ENCODE measurements at regions not wholly inside any gene's neighbourhood (a gene's known extent, or its start where the extent isn't known, plus 50 kb on each side); places are given as distances from the start of the nearest gene placed in this dataset.

DNA sequence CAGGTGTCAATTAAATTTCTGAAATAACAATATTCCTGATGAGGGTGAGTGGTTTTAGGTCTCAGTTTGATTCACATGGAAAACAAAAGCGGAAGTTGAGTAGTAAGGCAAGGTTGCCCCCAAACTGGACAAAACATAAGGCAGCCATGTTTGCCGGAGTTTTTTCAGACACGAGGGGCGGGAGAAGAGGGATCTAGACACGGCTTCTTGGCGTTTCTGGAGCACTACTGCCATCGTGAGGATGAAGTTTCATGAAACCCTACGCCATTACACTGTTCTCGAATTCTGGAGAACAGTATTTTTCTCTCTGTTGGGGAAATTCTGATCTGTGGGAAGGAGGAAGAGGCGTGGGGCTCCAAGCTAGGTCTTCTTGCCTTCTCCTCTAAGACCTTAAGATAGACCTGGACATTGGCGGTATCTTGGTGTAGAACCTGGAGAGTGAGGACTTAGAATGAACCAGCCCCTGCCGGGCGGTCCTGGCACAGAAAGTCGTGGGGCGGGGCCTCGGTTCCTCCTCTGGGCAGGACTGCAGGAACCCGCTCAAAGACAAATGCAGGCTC lies 160.3 kb downstream of the OR13H1 start:
- DNase-seq = peak; percentile 91

DNA sequence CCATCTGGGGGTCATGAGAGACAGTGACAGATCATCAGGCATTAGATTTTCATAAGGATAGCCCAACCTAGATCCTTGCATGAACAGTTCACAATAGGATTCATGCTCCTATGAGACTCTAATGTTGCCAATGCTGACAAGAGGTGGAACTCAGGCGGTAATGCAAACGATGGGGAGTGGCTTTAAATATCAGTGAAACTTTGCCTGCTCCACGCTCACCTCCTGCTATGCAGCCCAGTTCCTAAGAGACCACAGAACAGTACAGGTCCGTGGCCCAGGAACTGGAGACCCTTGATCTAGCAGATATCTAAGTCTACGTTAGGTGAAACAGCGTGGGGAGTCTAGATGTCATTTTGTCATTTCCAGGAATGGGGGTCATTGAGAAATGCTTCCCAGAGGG lies 165.7 kb downstream of the OR13H1 start:
- no peak for DNase-seq

DNA sequence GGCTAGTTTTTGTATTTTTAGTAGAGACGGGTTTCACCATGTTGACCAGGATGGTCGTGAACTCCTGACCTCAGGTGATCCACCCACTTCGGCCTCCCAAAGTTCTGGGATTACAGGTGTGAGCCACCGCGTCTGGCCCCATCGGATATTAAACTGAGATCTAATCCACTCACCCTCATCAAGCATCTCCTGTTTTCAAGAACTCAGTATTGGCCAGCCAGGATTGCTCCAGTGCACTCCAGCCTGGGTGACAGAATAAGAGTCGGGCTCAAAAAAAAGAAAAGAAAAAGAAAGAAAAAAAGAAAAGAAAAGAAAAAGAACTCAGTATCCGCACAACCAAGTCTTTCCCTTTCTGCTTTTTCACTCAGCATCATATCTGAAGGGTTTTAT lies 167.6 kb downstream of the OR13H1 start:
- no peak for DNase-seq

DNA sequence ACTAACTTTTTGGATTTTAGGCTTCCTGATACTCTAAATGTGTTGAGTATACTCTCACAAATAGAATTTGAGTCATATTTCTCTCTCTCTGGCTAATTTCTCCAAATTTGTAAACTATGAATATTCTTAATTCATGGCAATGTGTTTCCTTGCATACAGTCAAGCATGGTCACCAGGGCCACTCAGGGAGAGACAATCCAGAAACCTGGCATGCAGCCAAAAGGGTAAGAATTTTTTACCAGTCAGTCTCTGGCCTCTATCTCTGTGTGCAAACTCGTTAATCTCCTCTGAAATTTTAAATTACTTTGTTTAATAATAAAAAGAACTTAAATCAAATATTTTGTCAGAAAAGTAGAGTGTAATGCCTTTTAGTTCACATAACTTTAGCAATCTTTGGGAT lies 179.8 kb downstream of the OR13H1 start:
- peak; percentile 38 for DNase-seq

DNA sequence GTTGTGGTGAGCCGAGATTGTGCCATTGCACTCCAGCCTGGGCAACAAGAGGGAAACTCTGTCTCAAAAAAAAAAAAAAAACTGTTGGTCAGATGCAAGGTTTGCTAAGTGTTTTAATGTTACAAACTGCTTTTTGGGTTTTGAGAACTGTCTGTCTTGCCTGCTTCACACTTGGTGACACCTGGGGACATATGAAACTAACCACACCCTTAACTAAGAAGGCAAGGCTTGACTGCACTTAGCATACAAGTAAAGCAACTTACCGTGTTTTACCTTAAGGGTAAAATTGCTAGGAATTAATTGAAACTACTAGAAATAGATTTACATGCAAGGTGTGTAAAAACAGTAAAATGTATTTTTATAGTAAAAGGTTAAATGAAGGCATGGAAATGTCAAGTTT lies 180.4 kb downstream of the OR13H1 start:
- DNase-seq = peak; percentile 57

GRCh38 chrX:131725001-131725654 lies 181.3 kb downstream of the OR13H1 start:
- peak; percentile 72 for DNase-seq

DNA sequence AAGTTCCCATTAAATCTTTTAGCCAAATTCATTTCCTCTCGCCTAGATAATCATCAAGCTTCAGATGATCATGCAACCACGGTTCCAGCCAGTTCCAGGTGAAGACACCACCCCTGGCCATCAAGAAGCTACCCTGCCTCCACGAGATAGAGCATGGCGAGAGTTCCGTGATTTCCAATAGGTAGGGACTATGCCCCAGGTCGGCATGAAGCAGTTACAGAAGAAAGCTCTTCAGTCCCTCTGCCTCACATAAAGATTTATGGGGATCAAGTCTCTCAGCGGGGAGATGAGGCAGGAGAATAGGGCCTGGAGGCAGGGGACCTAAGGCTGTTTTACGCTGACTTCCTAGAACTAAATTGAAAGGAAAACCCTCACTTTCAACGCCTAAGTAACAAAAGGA lies 183.9 kb downstream of the OR13H1 start:
- no peak for DNase-seq

DNA sequence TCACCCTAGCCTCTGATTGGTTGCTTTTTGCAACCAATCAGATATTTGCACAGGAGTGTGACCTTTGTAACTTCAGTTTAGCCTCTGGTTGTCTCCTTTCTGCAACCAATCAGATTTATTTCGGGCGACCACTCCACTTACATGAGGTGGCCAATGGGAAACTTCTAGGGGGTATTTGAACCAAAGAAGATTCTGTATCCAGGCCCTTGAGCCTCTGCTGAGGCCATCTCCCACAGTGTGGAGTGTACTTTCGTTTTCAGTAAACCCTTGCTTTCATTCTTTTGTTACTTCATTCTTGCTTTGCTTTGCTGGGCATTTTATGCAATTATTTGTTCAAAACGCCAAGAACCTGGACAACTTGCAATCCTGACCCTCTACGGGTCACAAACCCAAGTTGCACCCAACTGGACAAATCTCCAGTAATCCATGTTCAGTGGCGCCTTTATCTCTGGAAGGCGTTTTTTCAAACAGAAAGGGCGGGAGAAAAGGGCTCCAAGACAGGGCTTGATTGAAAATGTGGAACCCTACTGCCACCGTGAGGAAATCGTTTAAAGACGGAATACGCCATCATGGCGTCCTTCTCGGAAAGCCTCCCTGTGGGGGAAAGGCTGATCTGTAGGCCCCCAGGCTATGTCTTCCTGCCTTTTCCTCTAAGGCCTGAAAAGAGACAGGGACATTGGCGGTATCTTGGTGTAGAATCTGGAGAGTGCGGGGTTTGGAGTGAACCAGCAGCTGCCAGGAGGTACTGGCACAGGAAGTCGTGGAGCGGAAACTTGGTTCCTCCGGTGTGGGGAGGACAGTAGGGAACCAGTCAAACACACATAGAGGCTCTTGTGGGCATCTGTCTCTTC lies 184.6 kb downstream of the OR13H1 start:
- DNase-seq = peak; percentile 86

GRCh38 chrX:131729295-131729694 lies 185.4 kb downstream of the OR13H1 start:
- no peak for DNase-seq

DNA sequence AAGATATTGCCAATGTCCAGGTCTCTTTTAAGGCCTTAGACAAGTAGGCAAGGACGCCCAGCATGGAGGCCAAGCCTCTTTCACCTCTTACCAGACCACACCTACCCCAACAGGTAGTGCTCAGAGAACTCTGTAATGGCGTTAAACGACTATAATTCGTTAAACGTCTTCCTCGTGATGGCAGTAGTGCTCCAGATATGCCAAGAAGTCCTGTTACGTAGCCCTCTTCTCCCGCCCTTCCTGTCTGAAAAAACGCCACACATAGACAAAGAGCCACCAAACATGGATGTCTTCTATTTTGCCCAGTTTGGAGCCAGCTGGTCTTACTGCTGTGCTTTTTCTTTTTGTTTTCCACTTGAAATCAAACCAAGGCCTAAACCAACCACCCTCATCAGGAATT lies 190.7 kb downstream of the OR13H1 start:
- peak; percentile 96 for DNase-seq

DNA sequence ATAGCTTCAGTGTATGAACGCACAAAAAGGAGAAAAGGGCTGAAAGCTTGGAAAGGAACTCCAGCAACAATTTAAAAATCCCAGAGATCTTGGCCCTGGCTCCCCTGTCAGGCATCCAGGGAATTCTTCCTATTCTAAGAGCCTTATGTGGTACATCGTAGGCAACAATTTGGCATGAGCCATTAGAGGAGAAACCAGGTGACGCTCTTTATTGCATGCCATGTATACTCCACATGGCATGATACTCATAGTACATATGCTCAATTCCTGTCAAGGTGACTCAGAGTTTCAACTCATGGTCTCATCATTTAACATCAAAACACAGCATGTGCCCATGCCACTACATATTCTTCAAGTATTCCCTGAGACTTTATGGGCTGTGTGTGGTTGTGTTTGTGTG lies 191.3 kb downstream of the OR13H1 start:
- peak; percentile 24 for DNase-seq

DNA sequence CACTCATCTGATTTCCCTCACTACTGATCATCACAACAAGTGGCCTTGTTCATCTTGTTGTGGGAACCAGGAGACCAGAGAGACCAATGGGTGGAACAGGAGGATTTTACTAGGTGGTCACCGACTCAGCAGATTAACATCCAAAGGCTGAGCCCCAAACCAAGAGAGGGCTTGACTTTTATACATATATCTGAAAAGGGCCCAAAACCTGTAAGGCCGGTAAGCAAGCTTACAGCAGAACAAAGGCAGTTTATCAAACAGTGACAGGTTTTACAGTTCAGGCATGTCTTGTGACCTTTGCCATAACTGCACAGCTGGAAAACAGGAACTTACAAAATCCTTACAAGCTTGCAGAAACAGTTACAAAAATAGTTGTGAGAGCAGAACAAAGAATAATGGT lies 195.9 kb downstream of the OR13H1 start:
- no peak for DNase-seq

- no peak for DNase-seq
Measured at GRCh38 chrX:131741103-131741581, 197.3 kb downstream of the OR13H1 start.

- peak; percentile 47 for DNase-seq
Measured at GRCh38 chrX:131745942-131746489, 202.1 kb downstream of the OR13H1 start.

GRCh38 chrX:131746491-131746968 lies 202.7 kb downstream of the OR13H1 start:
- peak; percentile 93 for DNase-seq

DNA sequence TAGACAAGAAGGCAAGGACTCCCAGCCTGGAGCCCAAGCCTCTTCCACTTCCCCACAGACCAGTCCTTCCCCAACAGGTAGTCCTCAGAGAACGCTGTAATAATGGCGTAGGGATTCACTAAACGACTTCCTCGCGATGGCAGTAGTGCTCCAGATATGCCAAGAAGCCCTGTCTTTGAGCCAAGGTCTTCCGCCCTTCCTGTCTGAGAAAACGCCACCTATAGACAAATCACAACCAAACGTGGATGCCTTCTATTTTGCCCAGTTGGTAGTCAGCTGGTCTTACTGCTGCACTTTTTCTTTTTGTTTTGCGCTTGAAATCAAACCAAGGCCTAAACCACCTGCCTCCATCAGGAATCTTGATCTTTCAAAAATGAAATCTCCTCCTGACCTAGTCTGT lies 203.3 kb downstream of the OR13H1 start:
- peak; percentile 92 for DNase-seq

DNA sequence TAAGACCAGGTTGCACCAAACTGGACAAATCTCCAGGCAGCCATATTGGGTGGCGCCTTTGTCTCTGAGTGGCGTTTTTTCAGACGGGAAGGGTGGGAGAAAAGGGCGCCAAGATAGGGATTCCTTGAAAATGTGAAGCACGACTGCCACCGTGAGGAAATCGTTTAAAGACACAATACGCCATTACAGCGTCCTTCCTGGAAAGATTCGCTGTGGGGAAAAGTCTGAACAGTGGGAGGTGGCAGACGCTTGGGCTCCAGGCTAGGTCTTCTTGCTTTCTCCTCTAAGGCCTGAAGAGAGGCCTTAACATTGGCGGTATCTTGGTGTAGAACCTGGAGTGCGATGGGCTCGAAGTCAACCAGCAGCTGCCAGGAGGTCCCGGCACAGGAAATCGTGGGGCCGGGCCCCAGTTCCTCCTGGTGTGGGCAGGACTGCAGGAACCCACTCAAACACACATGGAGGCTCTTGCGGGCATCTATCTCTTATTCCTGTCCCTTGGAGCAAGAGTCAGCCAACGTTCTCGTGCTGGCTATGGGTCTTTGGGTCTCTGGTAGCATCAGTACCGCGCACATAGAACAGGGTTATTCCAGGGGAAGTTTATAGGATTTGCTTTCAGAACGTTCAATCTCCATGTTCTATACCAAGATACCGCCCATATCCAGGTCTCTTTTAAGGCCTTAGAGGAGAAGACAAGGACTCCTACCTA lies 208.8 kb downstream of the OR13H1 start:
- DNase-seq = no peak

DNA sequence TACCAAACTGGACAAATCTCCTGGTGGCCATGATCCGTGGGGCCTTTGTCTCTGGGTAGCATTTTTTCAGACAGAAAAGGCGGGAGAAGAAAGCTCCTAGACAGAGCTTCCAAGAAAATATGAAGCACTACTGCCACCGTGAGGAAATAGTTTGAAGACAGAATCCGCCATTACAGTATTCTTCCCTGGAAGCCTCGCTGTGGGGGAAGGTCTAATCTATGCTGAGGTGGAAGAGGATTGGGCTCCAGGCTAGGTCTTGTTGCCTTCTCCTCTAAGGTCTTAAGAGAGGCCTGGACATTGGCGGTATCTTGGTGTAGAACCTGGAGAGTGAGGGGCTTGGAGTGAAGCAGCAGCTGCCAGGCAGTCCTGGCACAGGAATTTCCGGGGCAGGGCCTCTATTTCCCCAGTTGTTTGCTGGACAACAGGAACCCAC lies 218.9 kb downstream of the OR13H1 start:
- DNase-seq = peak; percentile 94

DNA sequence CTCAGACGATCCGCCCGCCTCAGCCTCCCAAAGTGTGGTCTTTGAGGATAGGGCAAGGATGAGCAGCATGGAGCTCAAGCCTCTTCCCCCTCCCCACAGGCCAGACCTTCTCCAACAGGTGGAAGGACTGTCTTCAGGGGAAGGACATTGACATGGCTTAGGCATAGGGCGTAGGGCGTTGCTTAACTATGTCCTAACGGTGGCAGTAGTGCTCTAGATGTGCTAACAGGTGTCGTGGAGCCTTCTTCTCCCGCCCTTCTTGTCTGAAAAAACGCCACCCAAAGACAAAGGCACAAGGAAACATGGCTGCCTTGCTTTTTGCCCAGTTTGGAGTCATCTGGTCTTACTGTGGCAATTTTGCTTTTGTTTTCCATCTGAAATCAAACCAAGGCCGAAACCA lies 219.8 kb downstream of the OR13H1 start:
- peak; percentile 95 for DNase-seq

GRCh38 chrX:131764216-131764615 lies 220.3 kb downstream of the OR13H1 start:
- DNase-seq = no peak

- peak; percentile 92 for DNase-seq
Measured at GRCh38 chrX:131778269-131779218, 234.7 kb downstream of the OR13H1 start.

GRCh38 chrX:131779306-131779705 lies 235.4 kb downstream of the OR13H1 start:
- no peak for DNase-seq

Measured in RPMI8226 (cell line).